ENCODE measurements at regions not wholly inside any gene's neighbourhood (a gene's known extent, or its start where the extent isn't known, plus 50 kb on each side); places are given as distances from the start of the nearest gene placed in this dataset.

DNA sequence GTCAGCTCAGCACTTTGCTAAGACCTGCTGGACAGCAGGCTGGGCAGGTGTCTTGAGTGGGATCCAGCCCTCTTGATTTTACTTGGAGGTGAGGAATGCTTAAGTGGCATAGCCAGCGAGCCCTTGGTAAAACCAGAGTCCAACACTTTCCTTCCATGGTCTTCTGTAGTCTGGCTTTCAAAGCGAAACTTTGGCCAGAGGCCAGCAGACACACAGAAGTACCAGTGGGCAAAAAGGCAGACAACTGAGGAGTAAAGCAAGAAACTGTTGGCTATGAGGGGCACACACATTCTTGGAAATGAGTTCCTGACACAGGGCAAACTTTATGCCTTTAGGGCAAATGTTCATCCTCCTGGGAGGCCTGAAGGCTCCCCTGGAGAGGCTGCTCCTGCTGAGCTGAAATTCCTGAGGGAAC, 281.0 kb upstream of the POU3F1 start:
- no peak for DNase-seq

DNA sequence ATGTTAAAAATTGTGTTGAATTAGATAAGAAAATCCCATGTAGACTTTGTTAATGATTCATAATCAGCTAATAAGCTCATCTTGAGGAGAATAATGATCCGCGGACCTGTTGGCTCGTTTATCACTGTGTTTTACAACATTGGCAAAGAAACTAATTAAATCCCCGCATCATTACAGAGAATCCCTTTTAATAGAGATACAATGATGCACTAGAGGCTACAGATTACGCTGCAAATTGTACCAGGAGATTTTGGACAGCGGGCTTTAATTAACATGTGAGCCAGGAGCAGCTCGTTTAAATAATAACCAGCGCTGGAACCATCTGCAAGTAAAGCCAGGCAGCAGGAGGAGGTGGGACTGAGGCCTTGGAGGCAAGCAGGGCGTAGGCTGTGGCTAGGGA, 280.3 kb upstream of the POU3F1 start:
- DNase-seq, result no peak

DNA sequence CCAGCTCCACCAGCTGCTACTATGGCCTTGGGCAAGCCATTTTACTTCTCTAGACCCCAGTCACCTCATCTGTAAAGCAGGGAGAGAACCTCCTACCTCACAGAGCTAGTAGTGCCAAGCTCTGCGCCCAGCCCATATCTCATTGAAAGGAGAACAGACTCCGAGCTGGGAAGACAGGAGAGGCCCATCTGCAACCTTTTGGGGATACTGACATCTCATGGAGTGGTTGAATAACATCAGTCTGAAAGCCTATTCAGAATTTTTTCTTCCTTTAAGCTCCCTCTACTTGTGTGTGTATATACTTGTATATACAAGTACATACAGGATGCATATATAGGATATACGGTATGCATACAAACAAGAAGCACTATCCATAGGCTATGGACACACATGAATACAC, 279.5 kb upstream of the POU3F1 start:
- DNase-seq, result no peak

DNA sequence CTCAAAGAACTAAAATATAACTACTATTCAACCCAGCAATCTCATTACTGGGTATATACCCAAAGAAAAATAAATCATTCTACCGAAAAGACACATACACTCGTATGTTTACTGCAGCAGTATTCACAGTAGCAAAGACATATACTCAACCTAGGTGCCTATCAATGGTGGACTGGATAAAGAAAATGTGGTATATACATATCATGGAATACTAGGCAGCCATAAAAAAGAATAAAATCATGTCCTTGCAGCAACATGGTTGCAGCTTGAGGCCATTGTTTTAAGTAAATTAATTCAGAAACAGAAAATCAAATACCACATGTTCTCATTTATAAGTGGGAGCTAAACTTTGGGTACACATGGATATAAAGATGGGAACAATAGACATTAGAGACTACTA, 266.2 kb upstream of the POU3F1 start:
- DNase-seq, result no peak

DNA sequence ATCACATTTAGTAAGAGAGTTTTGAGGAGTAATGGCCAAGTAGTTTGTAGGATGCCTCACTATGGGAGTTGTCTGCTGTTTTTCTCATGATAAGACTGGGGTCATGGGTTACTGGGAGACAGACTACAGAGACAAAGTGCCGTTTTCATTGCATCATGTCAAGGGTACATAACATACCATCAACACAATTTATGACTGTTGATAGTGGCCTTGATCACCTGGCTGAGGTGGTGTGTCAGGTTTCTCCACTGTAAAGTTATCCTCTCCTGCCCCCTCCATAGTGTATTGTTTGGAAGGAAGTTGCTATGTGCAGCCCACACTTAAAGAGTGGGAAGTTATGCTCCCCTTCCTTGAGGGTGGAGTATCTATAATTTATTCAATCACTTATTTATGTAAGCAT, 263.5 kb upstream of the POU3F1 start:
- no peak for DNase-seq

DNA sequence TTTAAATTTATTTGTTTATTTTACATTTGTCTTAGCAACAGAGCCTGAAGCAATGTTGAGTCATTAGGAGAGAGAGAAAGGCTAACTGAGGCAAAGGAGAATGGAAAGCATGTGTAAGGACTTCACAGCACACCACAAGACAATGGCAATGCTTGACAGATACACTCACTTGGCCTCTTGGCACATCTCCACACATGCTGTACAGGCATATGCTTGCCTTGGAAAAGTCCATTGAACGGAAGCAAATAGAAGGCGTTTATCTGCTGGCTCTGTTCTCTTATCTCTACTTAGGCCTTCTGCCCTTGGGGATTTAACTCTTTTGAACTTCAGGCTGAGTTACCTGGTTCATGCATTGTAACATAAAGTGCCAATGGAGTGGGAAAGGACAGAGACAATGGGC, 262.2 kb upstream of the POU3F1 start:
- no peak for DNase-seq

DNA sequence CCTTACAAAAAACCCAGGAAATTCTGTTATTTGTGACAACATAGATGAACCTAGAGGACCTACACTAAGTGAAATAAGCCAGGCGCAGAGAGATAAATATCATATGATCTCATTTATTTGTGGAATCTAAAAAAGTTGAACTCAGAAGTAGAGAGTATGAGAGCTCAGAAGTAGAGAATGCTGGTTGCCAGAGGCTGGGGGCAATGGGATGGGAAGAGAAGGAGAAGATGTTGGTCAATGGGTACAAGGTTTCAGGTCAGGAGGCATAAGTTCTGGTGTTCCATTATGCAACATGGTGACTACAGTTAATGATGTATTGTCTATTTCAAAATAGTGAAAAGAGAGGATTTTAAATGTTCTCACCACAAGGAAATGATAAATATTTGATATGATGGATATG, 259.1 kb upstream of the POU3F1 start:
- no peak for DNase-seq

DNA sequence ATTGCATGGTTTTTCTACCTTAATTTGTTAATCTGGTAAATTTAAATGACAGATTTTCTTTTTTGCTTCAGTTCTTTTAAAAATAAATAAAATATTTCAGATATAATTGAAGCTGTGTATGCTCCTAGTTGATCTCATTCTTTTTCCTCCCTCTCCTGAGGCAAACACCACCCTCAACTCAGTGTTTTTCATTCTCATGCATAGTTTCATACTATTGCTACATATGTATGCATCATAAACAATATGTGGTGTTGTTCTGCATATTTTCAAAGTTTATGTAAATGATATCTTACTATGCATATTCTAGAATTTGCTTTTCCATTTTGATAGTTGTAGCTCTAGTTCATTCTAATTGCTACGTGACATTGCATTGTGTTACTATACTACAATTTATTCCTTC, 257.2 kb upstream of the POU3F1 start:
- no peak for DNase-seq

DNA sequence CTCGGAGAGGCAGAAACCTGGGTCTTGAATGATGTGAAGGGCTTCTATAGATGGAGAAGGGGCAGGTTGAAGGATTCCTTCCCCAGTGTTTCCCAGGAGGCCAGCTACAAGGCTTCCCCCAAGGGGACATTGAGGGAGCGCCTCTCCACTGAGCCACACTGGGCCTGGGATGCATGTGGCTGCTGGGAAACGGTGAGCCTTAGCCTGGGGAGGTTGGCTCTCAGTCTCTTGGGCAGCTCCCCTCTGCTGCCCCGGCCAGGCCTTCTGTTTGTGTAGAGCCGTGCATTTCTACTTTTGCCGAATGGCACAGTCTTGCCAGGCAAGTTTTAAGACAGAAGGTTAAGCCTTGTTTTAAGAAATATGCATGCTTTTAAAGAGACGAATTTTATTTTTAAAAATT, 254.4 kb upstream of the POU3F1 start:
- DNase-seq, result no peak

DNA sequence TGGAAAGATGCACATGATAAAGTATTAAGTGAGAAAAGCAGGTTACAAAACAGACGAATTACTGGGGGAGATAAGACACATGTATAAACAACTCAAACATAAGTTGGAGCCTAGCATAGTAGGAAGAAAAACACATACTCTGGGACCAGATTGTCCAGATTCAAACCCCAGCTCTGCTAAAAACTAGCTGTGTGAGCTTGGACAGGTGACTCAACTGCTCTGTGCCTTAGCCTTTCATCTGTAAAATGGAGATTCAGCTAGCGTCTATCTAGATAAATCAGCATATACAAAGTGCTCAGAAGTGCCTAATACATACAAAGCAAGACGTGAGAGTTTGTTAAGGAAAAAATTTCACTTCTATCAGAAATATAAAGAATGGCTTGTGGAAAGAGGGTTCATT, 254.0 kb upstream of the POU3F1 start:
- DNase-seq, result no peak

DNA sequence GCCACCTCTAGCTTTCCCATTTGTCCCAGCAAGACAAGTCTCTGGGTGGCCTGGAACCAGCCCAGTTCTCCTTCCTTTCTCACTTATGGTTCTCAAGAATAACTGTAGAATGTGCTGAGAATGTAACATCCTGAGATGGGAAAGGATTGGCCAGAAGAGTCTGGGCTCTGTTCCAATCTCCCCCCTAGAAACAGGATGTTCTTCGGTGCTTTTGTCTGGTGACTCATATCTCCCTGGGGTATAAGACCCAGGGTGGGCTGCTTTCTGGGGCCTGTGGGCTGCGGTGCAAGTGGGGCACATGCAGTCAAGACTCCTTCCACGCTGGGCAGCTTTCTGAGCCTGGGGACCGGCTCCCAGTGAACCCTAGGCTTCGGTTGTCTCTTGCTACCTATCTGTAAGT, 251.2 kb upstream of the POU3F1 start:
- DNase-seq, result no peak

DNA sequence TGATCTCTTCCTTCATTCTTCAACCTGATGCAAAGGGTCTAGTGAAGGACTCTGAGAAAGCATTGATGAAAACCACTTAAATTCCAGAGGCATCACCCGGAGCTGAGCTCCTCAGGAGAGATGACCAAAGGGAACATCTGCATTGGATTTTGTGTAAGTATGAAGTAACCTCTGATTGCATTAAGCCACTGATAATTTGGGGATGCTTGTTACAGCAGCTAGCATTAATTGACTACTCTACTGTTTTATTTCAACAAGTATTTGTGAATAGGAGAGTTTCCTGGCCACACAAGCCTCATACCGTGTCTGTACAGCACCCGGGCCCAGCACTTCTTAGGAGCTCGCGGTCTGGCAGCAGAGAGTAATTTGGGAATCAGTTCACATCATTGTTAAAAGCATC, 250.7 kb upstream of the POU3F1 start:
- no peak for DNase-seq

DNA sequence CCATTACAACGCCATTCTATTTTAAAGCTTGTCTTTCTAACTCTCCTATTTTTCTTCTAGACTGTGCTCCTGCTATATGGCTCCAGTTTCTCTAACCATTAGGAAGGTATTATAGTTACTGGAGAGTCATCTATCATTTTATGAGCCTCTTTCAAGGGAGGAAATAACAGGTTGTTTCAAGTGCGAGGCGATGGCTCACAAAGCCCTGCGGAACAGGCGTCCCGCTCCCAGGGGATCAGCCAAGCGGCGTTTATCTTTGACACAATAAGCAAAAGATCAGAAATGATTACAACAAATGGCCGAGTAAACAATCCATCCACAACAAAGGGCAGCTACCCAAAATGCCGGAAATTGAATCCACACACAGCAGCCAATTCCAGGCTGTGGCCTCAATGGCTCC, 249.5 kb upstream of the POU3F1 start:
- DNase-seq, result no peak

DNA sequence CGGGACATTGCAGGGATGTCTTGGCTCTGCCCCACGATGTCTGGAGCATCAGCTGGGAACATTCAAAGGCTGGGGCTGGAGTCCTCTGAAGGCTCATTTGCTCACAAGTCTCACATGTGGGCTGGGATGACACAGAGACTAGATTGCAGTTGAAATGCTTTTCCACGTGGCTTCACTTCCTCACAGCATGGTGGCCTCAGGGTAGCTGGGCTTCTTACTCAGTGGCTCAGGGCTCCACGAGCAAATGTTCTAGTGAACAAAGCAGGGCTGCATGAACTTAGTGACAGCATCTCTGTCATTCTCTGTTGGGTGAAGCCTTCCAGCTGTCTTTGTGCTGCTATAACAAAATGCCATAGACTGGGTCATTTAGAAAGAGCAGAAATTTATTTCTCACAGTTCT, 247.0 kb upstream of the POU3F1 start:
- DNase-seq, result no peak

DNA sequence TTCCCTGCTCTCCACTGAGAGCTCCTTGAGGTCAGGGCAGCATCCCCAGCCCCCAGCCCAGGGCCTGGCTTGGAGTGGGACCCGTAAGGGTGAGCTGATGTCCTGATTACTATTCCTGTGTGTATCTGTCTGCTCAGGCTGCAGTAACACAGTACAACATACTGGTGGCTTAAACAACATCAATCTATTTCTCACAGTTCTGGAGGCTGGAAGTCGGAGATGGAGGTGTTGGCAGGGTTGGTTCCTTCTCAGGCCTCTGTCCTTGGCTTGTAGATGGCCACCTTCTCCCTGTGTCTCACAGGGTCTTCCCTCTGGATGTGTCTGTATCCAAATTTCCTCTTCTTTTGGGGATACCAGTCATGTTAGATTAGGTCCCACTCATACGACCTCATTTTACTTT, 246.4 kb upstream of the POU3F1 start:
- DNase-seq, result no peak

DNA sequence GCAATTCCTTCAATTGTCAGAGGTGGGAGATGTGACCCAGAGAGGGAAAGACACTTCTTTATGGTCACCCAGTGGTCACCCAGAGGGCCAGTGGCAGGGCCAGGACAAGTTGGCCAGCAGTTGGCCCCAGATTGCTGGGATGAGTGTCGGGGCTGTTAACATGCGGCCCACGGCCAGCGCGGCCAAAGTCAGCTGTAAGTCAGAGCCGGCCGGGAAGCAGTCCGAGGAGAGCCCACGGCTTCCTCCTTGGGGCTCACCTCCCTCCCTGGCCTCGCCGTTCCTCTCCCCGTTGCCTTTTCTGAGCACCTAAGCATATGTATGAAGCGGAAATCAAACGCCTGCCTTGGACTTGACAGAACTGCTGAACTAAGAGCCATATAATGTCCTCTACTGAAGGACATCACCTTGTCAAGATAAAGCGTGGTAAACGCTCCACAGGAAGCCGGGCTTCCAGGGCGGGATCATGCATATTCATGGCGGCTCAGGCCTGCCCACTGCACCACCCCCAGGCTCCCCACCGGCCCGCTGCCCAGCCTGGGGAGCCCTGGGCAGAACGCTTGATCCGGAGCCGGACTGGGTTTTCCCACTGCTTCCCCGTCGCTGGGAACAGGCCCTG, 245.4 kb upstream of the POU3F1 start:
- DNase-seq, result no peak

DNA sequence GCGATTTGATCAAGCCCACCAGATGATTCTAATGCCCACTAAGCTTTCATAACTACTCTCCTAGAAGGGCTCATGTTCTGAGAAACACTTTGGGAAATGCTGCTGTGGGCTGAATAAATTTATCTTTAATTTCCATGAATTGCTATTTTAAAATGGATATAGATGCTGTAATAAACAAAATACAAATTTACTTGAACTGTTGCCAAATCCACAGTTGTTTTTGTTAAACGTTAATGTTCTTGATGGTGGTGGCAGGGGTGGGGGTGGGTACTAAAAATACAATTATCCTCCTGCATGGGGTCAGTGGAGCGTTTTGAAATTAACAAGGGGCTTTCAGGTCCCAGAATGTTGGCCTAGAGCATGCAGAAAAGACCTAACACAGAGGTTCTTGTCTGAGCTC, 244.7 kb upstream of the POU3F1 start:
- no peak for DNase-seq

DNA sequence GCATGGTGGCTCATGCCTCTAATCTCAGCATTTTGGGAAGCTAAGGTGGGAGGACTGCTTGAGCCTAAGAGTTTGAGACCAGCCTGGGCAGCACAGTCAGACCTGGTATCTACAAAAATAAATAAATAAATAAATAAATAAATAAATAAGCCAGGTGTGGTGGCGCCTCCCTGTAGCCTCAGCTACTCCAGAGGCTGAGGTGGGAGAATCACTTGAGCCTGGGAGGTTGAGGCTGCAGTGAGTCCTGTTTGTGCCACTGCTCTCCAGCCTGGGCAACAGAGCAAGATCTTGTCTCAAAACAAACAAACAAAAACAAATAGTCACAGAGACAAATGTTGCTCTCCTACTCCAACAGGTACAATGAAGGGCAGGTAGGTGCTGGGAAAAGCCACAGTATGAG, 242.4 kb upstream of the POU3F1 start:
- no peak for DNase-seq

DNA sequence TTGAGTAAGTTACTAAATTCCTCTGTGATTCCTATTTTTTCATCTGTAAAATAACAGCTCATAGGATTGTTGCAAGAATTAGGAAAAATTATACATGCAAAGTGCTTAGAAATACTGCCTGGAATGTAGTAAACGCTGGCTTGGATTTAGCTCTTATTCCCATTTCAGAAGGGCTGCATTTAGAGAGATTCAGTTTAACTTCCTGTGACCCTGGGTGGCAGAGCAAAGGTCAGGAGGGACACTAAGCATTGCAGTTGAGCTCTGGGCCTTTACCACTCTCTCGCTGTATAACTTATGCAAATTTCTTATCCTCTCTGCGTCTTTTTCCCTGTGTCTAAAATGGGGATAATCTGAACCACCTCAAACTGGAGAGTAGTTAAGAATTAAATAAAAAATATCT, 241.0 kb upstream of the POU3F1 start:
- DNase-seq, result no peak

DNA sequence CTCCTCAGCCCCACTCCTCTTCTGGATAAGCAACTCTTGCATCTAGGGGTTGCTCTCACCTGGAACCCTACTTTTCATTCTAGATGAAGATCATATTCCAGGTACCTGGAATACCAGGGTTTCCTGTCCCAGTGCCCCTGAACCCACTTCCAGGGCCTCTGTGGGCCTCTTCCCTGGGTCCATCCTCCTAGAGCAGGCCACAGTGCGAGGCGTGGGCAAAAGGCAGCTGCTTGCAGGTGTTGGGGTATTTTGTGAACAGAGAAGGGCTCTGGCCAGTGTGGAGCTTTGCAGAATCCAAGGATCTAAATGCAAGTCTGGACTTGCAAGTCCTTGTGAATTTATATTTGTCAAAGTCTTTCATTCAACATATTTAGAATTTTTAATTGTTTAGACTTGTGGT, 240.4 kb upstream of the POU3F1 start:
- no peak for DNase-seq

DNA sequence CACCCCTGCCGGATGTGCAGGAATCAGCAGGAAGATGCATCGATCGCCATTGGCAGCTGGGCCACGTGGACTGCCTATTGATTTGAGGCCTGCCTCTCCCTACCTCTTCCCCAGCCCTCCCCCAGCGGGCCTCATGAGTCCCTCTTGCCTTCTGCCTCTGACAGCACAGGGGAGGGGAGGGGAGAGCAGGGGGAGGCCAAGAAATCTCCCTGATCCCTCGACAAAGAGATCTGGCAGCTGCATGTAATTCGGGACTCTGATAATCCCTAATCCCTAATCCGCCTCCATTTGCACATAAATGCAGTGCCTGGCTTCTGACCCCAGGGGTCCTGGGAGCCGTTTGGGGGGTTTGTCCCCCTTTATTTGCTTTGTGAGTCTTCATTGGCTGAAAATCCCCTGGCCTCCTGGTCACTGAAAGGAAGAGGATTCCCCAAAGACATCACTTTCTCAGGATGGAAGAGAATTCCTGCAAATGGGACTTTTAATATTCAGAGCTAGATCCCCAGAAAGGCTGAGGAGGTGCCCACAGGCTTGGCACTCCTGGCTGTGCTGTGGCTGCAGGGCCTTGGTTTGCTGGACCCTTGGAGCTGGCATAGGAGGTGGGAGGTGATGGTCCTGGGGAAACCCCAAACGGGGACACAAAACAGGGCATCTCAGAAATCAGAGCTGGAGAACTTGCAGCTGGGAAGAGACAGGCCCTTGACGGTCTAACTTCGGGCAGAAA, 239.4 kb upstream of the POU3F1 start:
- DNase-seq, result no peak

DNA sequence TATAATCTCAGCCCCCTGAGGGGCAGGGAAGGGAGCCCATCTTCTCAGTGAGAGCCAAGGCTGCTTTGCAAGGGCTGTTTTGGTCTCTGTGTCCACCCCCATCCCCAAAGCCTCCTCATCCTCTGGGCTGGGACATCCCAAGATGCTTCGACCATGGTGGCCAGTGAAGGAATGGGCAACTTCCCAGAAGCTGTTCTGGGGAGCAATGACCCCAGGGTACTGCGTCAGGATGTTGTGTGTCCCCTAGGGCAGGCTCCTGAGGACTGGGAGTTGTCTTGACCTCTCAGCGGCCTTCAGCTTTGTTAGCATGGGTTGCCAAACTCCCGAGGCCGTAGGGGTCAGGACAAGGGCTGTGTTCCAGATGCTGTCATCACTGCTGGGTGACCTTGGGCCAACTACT, 238.4 kb upstream of the POU3F1 start:
- DNase-seq, result no peak

DNA sequence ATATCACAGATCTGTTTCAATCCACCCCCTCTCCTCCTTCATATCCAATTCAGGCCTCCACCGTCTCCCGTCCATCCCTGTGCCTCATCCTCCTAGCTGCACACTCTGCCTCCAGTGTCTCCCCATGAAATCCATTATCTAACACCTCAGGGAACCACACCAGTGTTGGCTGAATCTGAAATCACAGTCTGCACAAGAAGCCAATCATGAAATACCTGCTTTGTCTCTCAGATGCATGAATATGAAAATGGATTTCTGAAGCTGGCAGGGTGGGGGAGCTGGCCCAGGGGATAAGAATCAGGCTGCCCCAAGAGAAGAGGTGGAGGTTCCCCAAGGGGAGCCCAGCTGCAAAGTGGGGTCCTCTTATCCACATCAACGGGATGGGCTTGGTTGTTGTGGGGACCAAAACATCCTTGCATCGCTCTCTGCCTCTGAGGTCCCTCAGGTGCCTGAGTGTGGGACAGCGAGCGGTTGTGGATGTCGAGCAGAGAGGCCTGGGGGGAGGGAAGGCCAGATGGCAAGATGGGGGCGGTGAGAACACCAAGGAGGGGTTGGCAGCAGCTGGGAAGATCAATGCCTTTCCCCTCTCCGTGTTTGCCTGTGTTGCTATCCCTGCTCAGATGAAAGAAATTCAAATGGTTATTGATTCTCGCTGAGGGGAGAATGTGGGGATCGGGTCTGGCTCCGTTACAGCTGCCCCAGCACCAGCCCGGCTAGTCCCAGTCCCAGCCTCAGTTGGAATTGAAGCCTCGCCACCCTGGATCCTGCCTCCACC, 237.3 kb upstream of the POU3F1 start:
- no peak for DNase-seq

DNA sequence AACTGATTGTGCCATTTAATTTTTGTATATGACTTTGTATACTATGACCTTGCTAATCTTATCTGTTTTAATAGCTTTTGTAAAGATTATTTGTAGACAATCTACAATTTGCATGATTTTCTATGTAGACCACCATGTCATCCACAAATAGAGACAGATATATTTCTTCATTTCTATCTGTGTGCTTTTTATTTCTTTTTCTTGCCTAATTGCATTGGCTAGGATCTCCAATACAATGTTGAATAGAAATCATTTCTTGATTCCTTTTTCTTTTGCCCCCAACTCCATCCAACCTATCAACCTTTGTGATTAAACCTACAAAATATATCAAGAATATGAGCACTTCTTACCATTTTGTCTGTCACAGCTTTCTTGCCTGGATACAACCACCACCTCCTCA, 232.6 kb upstream of the POU3F1 start:
- no peak for DNase-seq
